Mucosa of descending colon (tissue), 3 donors: ENCODE measurements at regions not wholly inside any gene's neighbourhood (a gene's known extent, or its start where the extent isn't known, plus 50 kb on each side); places are given as distances from the start of the nearest gene placed in this dataset.
A peak's percentile ranks its signal among the peaks of the same experiment; 100 is the strongest.
"Not testable (repeated sequence)": the region's sequence is repeated elsewhere in the genome, so short reads cannot be mapped to it uniquely, and the experiment has no call there.

ENCODE experiments used
- ATAC-seq: fragments of 200-7000 bp; cut with Tn5 transposase; one replicate; pipeline ENCODE4 v1.9.1; 2020; ENCODE audit warnings: mild to moderate bottlenecking, moderate library complexity
- DNase-seq, 3 donors: peaks; one replicate each; pipeline ENCODE4 v3.0.0-alpha.2; 2020
- H3K36me3 ChIP-seq: fragments of 200-600 bp; one replicate; pipeline ENCODE4 v1.8.0; 2021; ENCODE audit warnings: low read depth, mild to moderate bottlenecking
- H3K4me1 ChIP-seq: fragments of 200-600 bp; one replicate; pipeline ENCODE4 v1.8.0; 2021; ENCODE audit warnings: low read depth, mild to moderate bottlenecking
- H3K4me3 ChIP-seq: fragments of 200-600 bp; one replicate; pipeline ENCODE4 v1.8.0; 2021; ENCODE audit warnings: mild to moderate bottlenecking
- H3K9me3 ChIP-seq: fragments of 200-600 bp; one replicate; pipeline ENCODE4 v1.8.0; 2021; ENCODE audit warnings: mild to moderate bottlenecking
- CTCF ChIP-seq: fragments of 200-600 bp; IDR thresholded peaks from one replicate; pipeline ENCODE4 v1.8.0; 2022; ENCODE audit warnings: antibody characterized with exemption, mild to moderate bottlenecking
- intact Hi-C, 2 donors: fragments of 100-400 bp; cut with DNase I in 1 of 2; cut with micrococcal nuclease in 1 of 2; formaldehyde crosslinking; loops; one replicate each; pipeline versions ENCODE4 v1.11.0 to v1.11.1; 2022; cut with DNase I, micrococcal nuclease
- donor health status: DM: no; HTN: no; CAD: no; lungs with moderate emphysema.
- donor health status: DM: no; HTN: no; CAD: no.
- donor health status: DM: no; HTN: yes; CAD: no.

DNA sequence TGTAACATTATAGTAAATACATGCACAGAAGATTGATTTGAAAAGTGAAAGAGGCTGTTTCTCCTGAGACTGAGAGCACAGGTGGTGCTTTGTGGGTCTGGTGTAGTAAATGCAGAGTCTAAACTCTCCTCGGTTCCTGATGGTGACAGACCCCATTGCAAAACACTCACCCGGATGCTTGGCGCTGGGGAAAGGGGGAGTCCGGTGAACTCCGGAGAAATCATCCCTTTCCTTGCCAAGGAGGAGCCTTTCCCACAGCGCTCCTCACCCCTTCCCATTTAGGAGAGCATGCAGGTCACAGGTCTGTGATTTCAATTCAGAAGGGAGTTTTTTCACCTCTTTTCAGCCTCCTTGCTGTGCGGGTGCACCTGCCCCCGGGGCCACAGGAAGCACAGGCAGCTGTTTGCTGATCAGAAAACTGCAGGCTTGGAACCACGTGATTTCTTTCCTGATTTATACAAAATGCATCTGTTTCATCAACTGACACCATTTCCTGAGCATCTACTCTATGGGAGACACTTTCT, 75.6 kb upstream of the LYZL2 start:
- TF ChIP-seq CTCF, result no peak
- DNase-seq (no peak), ATAC-seq (peak; percentile 63)
- peaks cover 3% of the 10 kb centered on the region for H3K4me1 ChIP-seq
- H3K4me3 ChIP-seq, result no peak overlapping the region
- H3K36me3 ChIP-seq, result no peaks in the 10 kb centered on the region
- intact Hi-C loops, result no loop called here
- H3K9me3 ChIP-seq, result no peaks in the 10 kb centered on the region

- ATAC-seq, result not testable (repeated sequence)
Measured at GRCh38 chr10:30704601-30705100, 75.1 kb upstream of the LYZL2 start.

DNA sequence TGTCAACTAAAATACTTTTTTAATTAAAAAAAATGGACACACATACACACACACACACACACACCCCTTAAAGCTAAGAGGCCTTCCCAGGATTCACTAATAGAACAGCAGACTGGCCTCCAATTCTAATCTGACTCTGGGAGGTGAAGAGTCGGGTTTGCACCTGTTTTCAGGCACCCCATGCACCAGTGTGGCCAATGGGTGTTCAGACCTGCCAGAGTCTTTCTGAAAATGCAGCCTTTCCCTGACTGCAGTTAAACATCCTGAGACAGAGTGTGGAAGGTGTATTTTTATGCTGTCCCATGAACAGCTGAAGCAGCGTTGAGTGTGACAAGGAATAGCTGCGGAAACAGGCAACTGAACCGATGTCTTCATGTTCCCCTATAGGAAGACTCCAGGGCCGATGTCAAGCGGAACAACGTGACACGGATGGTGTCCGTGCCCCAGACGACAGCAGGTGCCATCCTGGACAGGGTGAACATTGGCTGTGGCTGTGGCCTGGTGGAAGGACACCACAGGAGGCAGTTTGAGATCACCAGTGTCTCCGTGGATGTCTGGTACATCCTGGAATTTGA, 74.6 kb upstream of the LYZL2 start:
- Histone ChIP-seq H3K4me3 (no peak overlapping the region), H3K9me3 (no peaks in the 10 kb centered on the region)
- no peak for ATAC-seq

More at GRCh38 chr10:30704601-30705100, 75.1 kb upstream of the LYZL2 start:
- intact Hi-C loops, H3K36me3 ChIP-seq, H3K4me1 ChIP-seq, H3K4me3 ChIP-seq, H3K9me3 ChIP-seq, DNase-seq: not testable (repeated sequence)

DNA sequence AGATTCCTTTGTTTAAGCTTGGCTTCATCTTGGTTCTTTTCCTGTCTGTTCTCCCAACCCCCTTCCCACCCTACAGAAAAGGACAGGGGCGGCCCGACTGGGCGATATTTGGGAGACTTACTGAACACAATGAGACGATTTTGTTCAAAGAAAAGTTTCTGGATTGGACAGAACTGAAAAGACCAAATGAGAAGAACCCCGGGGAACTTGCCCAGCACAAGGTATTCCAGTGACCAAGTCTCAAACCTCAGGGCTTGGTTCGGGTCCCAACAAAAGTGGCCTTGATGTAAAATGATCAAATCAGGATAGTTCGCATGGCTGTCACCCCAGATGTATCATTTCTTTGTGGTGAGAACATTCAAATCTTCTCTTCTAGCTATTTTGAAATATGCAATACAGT, 73.9 kb upstream of the LYZL2 start:
- intact Hi-C loops, ATAC-seq, DNase-seq, H3K36me3 ChIP-seq, H3K4me3 ChIP-seq, H3K9me3 ChIP-seq, H3K4me1 ChIP-seq: not testable (repeated sequence)

More for the DNA sequence above, 74.6 kb upstream of the LYZL2 start:
- no peaks in the 10 kb centered on the region for H3K36me3 ChIP-seq
- DNase-seq, result no peak
- no peak for TF ChIP-seq CTCF
- peaks cover 3% of the 10 kb centered on the region for H3K4me1 ChIP-seq
- intact Hi-C loops, result no loop called here

DNA sequence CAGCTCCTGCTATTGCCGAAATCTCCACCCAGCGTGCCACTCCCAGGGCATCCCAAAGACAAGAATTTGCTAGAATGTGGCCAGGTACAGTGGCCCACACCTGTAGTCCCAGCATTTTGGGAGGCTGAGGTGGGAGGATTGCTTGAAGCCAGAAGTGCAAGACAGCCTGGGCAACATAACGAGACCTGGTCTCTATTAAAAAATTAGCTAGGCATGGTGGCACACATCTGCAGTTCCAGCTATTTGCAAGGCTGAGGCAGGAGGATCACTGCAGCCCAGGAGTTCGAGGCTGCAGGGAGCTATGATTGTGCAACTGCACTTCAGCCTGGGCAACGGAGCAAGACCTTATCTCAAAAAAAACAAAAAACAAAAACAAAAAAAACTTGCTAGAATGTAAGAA, 73.3 kb upstream of the LYZL2 start:
- H3K9me3 ChIP-seq, result no peaks in the 10 kb centered on the region
- no peak overlapping the region for H3K4me3 ChIP-seq
- DNase-seq (no peak), ATAC-seq (no peak)
- no peak for TF ChIP-seq CTCF
- intact Hi-C loops, result no loop called here
- H3K36me3 ChIP-seq, result no peaks in the 10 kb centered on the region
- H3K4me1 ChIP-seq, result peaks cover 3% of the 10 kb centered on the region

- DNase-seq, result peak; percentile 49 to 76 (median 56)
- no peak for TF ChIP-seq CTCF
- Histone ChIP-seq H3K36me3 (no peaks in the 10 kb centered on the region), H3K4me1 (peaks cover 3% of the 10 kb centered on the region), H3K4me3 (no peak overlapping the region), H3K9me3 (no peaks in the 10 kb centered on the region)
- ATAC-seq, result peak; percentile 78
- intact Hi-C loops, result no loop called here
Measured at GRCh38 chr10:30701451-30702173, 72.1 kb upstream of the LYZL2 start.
